Inferior parietal cortex (tissue), 1 donor: ENCODE measurements at regions not wholly inside any gene's neighbourhood (a gene's known extent, or its start where the extent isn't known, plus 50 kb on each side); places are given as distances from the start of the nearest gene placed in this dataset.

Experiments
- DNase-seq: peaks from one replicate; pipeline ENCODE4 v3.0.0-alpha.2; 2016; ENCODE audit errors: extremely low spot score

DNA sequence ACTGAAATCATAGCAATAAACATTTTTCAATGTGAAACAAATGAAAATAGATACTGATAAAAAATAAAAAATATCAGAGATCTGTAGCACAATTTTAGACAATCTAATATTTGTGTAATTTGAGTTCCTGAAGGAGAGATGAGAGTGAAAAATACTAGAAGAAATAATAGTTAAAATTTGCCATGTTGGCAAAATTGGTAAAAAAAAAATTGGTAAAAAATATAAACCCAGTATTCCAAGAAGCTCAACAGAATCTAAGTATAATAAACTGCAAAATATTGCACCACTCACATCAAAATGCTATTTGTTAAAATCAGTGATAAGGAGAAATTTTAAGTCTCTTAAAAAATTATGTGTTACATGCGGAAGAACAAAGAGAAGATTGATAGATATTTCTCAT lies 1680.7 kb downstream of the PCDH7 start:
- DNase-seq, result no peak

DNA sequence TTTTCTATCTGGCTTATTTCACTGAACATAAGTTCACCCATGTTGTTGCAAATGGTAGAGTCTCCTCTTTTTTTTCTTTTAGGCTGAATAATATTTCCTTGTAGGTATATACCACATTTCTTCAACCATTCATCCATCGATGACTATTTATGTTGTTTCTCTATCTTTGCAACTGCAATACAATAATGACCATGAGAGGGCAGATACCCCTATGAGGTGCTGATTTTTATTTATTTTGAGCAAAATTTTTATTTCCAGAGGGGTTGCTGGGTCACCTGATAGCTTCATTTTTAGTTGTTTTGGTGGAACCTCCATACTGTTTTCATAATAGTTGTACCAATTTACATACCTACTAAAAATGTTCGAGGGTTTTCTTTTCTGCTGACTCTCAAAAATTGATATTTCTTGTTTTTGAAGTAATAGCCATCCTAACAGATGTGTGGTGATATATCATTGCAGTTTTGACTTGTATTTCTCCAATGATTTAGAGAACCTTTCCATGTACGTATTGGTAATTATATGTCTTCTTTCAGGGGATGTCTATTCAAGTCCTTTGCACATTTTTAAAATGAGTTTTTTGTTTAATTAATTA lies 1697.0 kb downstream of the PCDH7 start:
- no peak for DNase-seq

DNA sequence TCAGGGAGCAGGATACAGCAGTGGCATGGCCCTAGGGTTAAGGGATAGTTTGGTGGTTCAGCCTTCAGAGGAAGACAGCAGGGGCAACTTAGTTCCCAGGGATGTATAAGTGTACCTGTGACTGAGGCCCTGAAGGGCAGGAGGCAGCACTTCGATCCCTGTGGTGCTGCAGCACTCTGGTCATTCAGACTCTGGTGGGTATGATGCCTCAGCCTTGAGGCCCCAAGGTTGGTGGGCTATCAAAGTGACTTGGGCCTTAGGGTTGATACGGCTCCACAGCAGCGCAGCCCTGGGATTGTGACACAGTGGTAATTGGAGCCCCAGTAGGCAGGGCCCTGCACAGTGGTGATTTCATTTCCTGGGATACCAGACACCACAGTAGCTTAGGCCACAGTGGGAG lies 1703.1 kb downstream of the PCDH7 start:
- no peak for DNase-seq

DNA sequence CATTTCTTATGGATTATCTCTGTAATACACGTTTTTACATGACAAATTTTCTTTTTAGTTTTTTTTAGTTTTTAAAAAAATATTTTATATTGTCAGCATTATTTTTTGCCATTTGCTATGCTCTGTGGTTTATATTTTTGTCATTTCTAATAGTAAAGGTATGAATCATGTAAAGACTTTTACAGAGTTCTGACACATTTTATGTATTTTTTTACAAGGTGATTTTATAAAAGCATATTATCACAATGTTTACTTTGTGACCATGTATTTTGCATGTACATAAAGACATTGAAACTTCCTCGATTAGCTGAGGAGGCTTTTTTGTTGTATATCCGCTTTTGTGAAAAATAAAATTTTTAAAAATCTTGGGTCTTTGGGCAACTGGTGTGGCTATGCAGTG lies 1705.1 kb downstream of the PCDH7 start:
- no peak for DNase-seq

DNA sequence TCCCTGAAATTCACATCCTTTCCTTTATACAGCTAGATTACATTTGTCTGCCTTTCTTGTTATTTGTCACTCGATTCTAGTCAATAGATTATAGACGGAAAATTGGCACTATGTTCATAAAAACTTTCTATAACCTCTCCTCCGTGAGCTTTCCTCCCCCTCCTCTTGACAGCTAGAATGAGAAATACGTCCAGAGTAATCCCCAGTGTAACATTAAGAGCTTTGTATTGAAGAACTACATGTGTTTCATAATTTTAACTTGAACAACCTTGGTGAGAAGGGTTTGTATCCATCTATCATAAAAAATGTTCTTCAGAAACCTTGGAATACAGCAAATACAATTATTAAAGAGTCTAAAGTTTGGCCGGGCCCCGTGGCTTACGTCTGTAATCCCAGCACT lies 1707.4 kb downstream of the PCDH7 start:
- no peak for DNase-seq

DNA sequence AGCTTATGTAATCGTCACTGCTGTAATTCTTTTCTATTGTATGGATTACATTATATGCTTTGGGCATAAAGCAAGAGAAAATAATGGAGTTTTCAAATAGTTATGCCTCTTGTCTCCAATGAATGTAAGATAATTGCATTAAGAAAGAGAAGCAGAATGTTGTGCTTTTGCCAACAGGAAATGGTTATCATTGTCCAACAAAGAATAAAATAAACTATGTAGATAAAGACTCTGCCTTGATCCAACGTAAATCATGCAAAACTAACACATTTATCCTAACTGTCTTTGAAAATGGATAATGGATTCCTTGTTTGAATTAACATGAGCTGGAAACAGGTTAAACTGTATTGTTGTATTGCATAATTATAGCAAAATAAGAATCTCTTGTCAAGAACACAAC lies 1709.0 kb downstream of the PCDH7 start:
- no peak for DNase-seq

DNA sequence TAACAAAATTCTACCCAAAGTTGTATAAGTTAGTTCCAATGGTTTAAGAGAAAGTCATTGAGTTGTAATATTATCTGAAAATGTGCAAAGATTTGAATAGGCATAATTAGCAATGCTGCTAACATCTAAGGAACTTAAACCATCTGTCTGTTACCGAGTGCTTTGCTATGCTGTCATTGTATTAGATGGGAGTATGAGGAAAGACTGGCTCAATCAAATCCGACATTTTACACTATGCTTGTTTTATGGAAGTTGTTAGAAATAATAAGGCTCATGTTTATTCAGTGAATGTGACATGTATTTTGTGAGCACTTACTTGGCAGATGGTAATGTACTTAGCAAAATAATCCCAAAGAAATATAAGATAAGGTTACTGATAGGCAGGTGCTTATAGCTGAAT lies 1715.1 kb downstream of the PCDH7 start:
- no peak for DNase-seq

DNA sequence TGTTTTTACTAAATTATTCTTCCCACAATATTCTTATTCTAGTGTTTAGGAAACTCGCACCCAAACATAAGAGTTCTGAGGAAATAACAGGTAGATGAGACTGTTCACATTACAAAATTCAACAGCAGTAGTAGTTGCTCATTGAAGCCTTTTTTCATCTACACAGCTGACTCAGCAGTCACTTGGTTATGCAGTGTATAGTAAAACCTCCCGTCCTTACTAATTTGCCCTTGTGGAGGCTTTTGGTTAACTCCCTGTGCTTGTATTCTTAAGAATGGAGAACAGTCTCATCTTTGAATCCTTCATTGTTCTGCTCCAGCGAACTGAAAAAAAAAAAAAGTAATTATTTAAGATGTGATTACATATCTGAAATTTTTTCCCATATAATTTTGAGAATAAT lies 1716.6 kb downstream of the PCDH7 start:
- no peak for DNase-seq

DNA sequence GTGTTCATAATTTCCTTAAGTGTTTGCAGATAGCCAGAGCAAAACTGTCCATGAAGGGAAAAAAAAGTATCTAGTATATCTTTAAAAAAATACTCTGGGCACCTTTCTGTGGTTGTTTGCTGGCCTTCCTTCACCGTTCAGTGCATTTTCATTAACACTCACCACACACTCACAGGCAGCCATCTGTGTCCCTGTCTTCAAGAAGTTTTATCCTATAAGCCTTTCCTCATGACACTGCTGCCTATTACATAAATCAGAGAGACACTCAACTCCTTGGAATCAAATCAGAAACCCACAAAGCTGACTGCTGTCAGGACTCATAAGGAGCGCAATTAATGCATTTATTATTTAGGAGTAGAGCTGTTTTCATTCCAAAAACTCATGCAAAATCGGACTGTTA lies 1720.2 kb downstream of the PCDH7 start:
- no peak for DNase-seq

DNA sequence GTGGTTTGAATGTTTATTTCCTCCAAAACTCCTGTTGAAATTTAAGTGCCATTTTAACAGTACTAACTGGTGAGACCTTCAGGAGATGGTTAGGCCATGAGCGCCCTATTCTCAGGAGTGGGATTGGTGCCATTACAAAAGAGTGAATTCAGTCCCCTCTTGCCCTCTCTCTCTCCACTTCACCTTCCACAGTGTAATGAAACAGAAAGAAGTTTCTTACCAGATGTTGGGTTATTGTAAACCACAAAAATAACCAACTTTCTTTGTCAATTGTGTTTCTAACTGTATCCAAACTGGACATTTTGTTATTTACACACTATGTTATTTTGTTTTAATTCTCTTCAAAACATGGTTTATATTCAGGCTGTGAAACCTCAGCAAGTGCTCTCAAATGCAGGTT lies 1734.3 kb downstream of the PCDH7 start:
- DNase-seq, result no peak

DNA sequence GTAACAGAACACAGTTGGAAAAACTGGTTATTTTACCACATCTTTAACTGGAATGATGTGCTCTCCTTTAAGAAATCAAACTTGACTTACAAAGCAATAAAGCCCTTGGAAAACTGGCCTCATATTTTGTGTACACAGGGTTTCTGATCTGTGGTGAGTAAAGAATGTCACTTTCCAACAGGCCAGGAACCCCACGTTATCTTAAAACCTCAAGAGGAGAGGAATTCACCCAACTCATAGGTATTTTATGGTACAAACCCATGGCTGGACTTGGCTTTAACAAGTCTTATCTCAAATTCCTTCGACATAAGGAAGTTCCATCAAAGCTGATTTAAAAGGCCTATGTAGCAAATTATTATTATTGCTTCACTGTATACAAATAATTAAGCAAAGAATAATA lies 1735.1 kb downstream of the PCDH7 start:
- DNase-seq, result no peak

DNA sequence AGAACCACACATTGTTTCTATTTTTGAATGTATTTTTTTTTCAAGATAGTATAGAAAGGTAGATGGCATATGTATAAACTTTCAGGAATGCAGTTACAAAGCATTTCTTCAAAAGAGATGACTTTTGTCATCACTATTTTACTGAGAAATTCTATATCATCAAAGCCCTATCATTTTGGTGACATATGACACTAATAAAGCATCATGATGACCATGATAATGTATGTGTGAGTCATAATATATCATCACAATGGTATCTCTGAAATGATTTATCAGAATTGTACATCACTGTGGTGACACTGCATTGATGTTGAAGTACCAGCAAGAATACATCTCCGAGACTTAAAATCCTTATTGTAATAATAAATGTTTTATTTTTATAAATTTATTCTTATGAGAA lies 1740.8 kb downstream of the PCDH7 start:
- no peak for DNase-seq

DNA sequence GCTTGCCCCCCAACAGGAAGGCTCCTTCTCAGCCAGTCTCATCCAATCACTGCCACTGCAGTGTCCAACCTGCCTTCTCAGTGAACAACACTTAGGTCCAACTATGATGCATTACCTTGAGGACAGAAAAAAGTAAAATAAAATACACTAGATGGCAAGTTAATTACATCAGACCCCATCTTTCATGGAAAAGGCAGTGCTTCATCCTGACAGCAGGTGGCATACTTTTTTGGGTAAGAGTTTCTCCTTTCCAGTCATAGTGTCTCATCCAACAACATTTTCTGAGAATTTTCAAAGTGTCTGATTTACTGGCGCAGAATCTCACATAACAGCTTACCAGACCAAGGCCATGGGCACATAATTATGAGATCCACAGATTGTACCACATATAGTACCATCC lies 1742.8 kb downstream of the PCDH7 start:
- no peak for DNase-seq

DNA sequence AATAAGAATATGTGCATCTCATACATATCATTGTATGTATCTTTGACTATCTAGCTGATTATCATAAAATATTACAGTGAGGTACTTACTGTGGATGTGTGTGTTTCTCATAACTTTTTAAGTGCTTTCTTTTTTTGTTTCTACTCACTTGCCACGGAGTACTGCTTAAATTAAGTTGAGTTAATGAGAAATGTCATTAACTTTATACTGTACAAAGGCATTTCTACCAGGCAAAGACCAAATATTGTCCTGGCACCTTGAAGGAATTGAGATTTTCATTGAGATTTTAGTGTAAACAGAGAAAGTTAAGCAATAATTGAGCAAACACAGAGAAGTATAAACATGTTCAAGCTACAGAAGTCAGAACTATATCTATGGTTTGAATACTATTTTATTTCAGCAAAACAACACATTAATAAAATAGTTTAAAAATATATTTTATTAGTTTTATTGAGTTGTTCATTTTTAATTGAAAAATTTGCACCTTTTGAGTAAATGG lies 1750.0 kb downstream of the PCDH7 start:
- DNase-seq, result no peak

DNA sequence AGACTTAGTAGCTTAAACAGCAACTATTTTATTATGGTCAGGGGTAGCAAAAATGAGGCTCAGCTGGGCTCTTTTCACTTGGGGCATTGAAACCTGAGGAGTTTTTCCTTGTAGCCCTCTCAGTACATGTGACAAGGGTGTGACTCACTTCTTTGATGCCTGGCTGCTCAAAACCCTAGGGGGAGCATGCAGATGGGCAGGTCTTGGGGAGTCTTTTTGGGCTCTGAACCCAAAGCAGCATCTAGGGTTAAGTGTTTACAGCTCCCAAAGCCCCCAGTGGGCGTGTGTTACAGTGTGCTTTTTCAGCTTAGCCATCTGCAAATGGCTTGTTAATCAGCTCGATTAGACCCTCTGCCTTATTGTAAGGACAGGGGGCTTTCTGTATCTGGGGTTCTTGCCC lies 1752.7 kb downstream of the PCDH7 start:
- no peak for DNase-seq

DNA sequence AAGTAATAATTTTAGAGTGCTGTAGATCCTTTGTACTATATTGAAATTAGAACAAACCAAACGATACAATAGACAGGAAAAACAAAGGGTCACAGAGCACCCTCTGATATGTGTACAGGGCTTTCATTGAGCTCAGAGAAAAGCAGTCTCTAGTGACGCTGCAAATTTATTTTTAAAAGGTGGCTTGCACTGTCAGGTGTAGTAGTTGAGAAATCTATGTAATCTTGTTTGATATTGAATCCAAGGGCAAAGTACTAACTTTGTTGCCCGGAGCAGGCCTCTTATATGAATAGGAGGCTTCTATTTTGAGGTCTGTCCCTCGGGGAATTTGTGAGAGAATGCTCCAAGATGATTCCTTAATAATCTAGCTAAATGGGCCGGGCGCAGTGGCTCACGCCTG lies 1755.5 kb downstream of the PCDH7 start:
- no peak for DNase-seq

DNA sequence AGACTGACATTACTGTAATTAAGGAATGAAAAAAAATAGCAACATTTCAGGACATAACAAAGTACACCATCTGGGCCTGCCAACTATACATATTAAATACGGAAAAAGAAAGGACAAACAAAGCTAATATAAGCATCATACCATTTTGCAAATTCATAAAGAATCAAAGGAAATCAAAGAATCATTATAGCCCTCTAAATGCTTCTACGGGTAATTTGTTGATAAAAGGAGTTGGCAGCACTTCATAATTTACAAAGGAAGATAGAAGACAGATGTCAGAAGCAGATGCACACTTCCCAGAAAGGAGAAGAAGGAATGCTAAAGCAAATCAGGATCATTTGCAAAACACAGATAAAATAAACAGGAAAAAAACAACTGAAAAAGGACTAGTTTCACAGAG lies 1757.3 kb downstream of the PCDH7 start:
- DNase-seq, result no peak

DNA sequence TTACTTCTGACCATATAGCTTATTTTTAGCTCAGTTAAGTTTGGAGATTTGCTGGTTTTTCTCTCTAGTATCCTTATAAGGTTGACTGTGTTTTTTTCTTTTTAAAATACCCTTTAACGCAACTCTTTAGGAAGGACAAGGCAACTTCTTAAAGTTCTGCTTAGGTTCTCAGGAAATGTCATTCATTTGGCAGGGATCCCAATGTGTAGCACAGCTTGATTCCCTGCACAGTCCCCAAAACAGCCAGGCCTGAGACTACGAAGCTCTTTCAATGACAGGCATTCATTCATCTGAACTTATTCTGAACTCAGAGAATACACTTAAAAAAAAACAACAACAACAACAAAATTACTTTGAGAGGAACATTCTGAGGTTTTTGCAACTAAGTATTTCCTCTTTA lies 1765.8 kb downstream of the PCDH7 start:
- DNase-seq, result peak; percentile 27

DNA sequence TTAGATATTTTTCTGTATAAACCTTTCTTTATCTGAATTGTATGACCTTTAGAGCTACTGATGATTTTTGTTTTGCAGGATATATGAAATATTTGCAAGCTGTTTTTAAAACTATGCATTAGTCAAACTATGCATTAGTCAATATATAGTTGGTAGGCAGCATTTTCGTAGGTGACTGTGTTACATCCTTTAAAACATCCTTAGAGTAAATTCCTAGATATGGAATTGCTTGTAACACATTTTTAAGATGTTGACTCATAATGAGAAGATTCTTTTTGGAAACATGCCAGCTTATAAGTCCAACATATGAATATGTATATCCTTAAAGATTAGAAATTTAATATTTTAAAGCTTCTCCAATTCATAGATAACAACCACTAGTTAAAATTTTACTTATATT lies 1768.5 kb downstream of the PCDH7 start:
- no peak for DNase-seq

DNA sequence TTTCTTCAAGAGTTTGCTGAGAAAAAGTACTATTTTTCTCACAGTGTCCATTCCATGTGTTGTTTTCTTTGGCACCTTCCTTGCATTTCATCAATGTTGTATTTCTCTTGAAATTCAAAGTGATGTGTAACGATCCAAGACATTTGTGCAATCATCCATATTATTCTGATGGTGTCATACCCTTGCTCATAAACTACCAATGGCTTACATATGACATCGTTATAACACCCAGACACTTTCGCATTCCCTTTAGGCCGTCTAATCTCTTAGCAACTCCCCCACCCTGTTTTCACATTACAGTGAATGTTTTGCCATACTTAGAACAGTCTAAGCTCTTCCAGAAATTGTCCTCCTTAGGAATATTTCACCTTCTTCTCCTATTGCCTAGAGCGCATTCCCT lies 1779.0 kb downstream of the PCDH7 start:
- no peak for DNase-seq

DNA sequence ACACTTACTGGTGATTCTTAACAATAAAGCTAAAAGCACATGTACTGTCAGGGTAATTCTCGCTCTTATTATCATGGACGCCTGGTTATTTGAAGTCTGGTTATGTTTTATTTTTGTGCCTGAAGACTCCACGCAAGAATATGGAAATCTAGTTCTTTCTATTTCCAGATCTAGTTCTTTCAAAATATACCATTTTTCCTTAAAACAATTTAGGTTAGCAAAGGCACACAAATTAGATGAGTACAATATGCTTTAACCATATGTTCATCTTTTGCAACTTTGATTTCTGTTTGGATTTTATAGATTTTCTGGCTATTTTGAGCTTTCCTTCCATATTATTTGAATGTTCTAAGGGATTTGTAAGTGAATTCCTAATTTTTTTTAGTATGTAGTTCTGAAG lies 1783.1 kb downstream of the PCDH7 start:
- peak; percentile 30 for DNase-seq

DNA sequence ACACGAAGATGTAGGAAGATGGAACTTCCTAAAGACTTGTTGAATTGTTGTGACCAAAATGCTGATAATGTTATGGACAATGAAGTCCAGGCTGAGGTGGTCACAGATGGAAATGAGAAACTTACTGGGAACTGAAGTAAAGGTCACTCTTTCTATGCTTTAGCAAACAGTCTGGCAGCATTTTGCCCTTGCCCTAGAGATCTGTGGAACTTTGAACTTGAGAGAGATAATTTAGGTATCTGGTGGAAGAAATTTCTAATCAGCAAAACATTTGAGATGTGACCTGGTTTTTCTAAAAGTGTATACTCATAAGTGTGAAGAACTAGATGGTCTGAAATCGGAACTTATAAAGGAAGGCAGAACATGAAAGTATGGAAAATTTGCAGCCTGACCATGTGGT lies 1785.9 kb downstream of the PCDH7 start:
- DNase-seq, result no peak

DNA sequence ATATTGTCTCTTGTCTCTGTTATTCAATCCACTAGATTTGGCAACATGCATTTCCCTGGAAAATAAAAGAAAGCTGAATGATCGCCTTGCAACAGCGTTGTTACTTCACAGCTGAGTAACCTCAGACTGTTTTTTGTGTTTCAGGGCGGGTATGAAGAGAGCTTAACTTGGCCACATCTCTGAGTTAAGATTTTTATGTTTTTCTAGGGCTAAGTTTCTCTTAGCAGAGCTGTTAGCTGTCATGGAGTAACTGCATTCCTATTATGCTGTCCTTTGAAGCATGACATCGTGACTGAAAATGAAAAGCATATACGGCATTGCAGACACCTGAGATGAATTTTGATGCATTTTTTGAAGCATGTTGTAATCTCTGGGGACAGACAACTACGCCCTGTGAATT lies 1798.9 kb downstream of the PCDH7 start:
- no peak for DNase-seq

DNA sequence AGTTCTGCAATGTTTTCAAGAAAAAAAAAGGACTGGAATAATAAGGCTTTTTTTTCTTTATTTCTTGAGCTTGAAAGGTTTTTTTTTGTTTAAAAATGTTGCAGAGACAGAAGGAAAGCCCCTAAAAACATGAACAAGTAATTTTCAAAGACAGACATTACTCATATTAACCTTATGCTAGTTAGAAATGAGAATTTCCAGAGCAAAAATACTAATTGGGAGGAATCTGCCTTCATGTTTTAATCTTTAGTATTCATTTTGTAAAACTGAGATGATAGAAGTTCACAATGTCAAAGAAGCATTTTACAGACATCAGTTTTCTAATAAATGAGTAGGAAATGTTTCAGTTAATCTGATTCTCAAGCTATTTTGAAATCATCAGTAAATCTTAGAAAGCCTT lies 1805.3 kb downstream of the PCDH7 start:
- no peak for DNase-seq

DNA sequence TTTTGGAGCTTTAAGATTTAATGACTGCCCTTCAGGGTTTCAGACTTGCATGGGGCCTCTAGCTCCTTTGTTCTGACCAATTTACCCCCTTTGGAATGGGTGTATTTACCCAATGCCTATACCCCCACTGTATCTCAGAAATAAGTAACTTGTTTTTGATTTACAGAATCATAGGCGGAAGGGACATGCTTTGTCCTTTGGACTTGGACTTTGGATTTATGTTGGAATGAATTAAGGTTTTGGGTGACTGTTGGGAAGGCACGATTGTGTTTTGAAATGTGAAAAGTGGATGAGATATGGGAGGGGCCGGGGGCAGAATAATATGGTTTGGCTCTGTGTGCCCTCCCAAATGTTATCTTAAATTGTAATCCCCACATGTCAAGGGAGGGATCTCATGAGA lies 1824.7 kb downstream of the PCDH7 start:
- DNase-seq, result no peak
